Sigmoid colon (tissue), 4 donors: ENCODE measurements at regions not wholly inside any gene's neighbourhood (a gene's known extent, or its start where the extent isn't known, plus 50 kb on each side); places are given as distances from the start of the nearest gene placed in this dataset.

Experiments used
- EP300 ChIP-seq, 4 donors: sonication (generic); formaldehyde crosslinking; IDR thresholded peaks; one replicate each; pipeline ENCODE4 v1.6.1; 2017; ENCODE audit warnings: antibody characterized with exemption in 4 of 4
- POLR2A ChIP-seq, 2 donors: fragments of 450-650 bp; IDR thresholded peaks; one replicate each; pipeline ENCODE4 v1.6.1; 2016; ENCODE audit warnings: antibody characterized with exemption in 2 of 2, mild to moderate bottlenecking in 2 of 2, moderate library complexity in 2 of 2
- TF ChIP-seq, protein P1 (sequence below), 4 experiments: fragments of 450-650 bp in 3 of 4; fragments of 200-600 bp in 1 of 4; IDR thresholded peaks; one replicate each; pipeline ENCODE4 v1.5.1; 2016 to 2019; ENCODE audit warnings: antibody characterized with exemption in 4 of 4, mild to moderate bottlenecking in 3 of 4, moderate library complexity in 2 of 4

- TF ChIP-seq POLR2A (IDR thresholded peaks at IDR 0.05) (no peak), EP300 (IDR thresholded peaks at IDR 0.05) (no peak)
- TF ChIP-seq, protein P1, sequence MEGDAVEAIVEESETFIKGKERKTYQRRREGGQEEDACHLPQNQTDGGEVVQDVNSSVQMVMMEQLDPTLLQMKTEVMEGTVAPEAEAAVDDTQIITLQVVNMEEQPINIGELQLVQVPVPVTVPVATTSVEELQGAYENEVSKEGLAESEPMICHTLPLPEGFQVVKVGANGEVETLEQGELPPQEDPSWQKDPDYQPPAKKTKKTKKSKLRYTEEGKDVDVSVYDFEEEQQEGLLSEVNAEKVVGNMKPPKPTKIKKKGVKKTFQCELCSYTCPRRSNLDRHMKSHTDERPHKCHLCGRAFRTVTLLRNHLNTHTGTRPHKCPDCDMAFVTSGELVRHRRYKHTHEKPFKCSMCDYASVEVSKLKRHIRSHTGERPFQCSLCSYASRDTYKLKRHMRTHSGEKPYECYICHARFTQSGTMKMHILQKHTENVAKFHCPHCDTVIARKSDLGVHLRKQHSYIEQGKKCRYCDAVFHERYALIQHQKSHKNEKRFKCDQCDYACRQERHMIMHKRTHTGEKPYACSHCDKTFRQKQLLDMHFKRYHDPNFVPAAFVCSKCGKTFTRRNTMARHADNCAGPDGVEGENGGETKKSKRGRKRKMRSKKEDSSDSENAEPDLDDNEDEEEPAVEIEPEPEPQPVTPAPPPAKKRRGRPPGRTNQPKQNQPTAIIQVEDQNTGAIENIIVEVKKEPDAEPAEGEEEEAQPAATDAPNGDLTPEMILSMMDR (IDR thresholded peaks at IDR 0.05): no peak
These were observed 871.8 kb downstream of the RPS29 start for GRCh38 chr14:48714366-48714765.
